ENCODE measurements at regions not wholly inside any gene's neighbourhood (a gene's known extent, or its start where the extent isn't known, plus 50 kb on each side); places are given as distances from the start of the nearest gene placed in this dataset.

- Histone ChIP-seq H2BK5ac (ENCODE audit: low read depth, low read length, poor library complexity, severe bottlenecking) (no peak overlapping the region), H4K5ac (ENCODE audit: low read depth, low read length) (no peak overlapping the region), H3K18ac (ENCODE audit: low read depth, low read length) (no peak overlapping the region), H2AK5ac (ENCODE audit: low read depth, low read length) (no peak overlapping the region), H4K20me1 (ENCODE audit: insufficient read depth, low read length) (no peaks in the 10 kb centered on the region), H2AFZ (replicated peaks; ENCODE audit: low read length, poor library complexity) (no peak overlapping the region), H3K27ac (ENCODE audit: insufficient read depth, low read length) (no peak overlapping the region), H3K9me1 (ENCODE audit: insufficient read depth, low read length) (no peaks in the 10 kb centered on the region), H3K36me3 (ENCODE audit: control insufficient read depth, insufficient read depth, low read length) (no peaks in the 10 kb centered on the region), H3K56ac (ENCODE audit: extremely low read depth, insufficient read depth, low read length) (no peak overlapping the region), H2AK9ac (replicated peaks; ENCODE audit: low read depth, low read length, poor library complexity) (no peak overlapping the region), H3K4ac (ENCODE audit: low read depth, low read length) (no peak overlapping the region), H4K91ac (ENCODE audit: insufficient read depth, low read depth, low read length) (no peak overlapping the region), H2BK20ac (ENCODE audit: low read depth, low read length) (no peak overlapping the region), H3K79me1 (ENCODE audit: low read depth in 1 of 2, low read length in 2 of 2) (no peaks in the 10 kb centered on the region), H3K9ac (ENCODE audit: low read depth, low read length) (no peak overlapping the region), H3K23ac (ENCODE audit: low read depth, low read length) (no peak overlapping the region), H3K9me3 (ENCODE audit: control insufficient read depth, insufficient read depth, low read length) (no peaks in the 10 kb centered on the region), H3K4me3 (ENCODE audit: insufficient read depth, low read depth, low read length) (no peak overlapping the region), H3K14ac (replicated peaks; ENCODE audit: low read depth, low read length) (no peak overlapping the region), H3K4me1 (ENCODE audit: control insufficient read depth, insufficient read depth, low read length) (no peaks in the 10 kb centered on the region), H3K27me3 (ENCODE audit: control insufficient read depth, insufficient read depth, low read length) (no peaks in the 10 kb centered on the region), H4K8ac (ENCODE audit: low read depth in 2 of 2, low read length in 2 of 2) (no peak overlapping the region), H2BK120ac (ENCODE audit: low read depth, low read length) (no peak overlapping the region), H2BK15ac (ENCODE audit: low read depth, low read length) (no peak overlapping the region), H3K4me2 (ENCODE audit: low read depth, low read length) (no peak overlapping the region)
- intact Hi-C loops (cut with micrococcal nuclease) (no loop called here), in situ Hi-C loops (cut with MboI; ENCODE audit: low sequenced_read_pairs) (no loop called here), dilution Hi-C loops (cut with HindIII; ENCODE audit: low sequenced_read_pairs, unreplicated experiment) (no loop called here)
- BruUV-seq (replicated peaks): no TSS peak
- DNase-seq (no peak), ATAC-seq (ENCODE audit: low read depth) (no peak)
- ChIA-PET CTCF (no interaction called here), POLR2A (ENCODE audit: unreplicated experiment) (no interaction called here)
- no peak for TF ChIP-seq USF2 (IDR thresholded peaks at IDR 0.05; ENCODE audit: low read depth, low read length)
- TF ChIP-seq MXI1 (IDR thresholded peaks at IDR 0.05; ENCODE audit: borderline replicate concordance, low read depth, low read length): no peak
- TF ChIP-seq FOS (IDR thresholded peaks at IDR 0.05; ENCODE audit: low read depth, low read length): no peak
- TF ChIP-seq RAD21 (IDR thresholded peaks at IDR 0.05; ENCODE audit: low read length): no peak
- TF ChIP-seq POLR2A (IDR thresholded peaks at IDR 0.05; ENCODE audit: low read depth, low read length): no peak
- no peak for TF ChIP-seq ELK1 (IDR thresholded peaks at IDR 0.05; ENCODE audit: borderline replicate concordance, low read depth, low read length)
- no peak for TF ChIP-seq CHD1 (IDR thresholded peaks at IDR 0.05; ENCODE audit: low read depth, low read length)
- no peak for TF ChIP-seq RFX5 (IDR thresholded peaks at IDR 0.05; ENCODE audit: low read depth, low read length)
- no peak for TF ChIP-seq BHLHE40 (IDR thresholded peaks at IDR 0.05; ENCODE audit: low read depth, low read length)
- no peak for TF ChIP-seq RCOR1 (IDR thresholded peaks at IDR 0.05; ENCODE audit: insufficient replicate concordance, low read length)
- TF ChIP-seq NFE2L2 (IDR thresholded peaks at IDR 0.05; ENCODE audit: low read depth, low read length): no peak
- no peak for TF ChIP-seq CEBPB (IDR thresholded peaks at IDR 0.05; ENCODE audit: low read depth, low read length)
- no peak for TF ChIP-seq MAFK (IDR thresholded peaks at IDR 0.05; ENCODE audit: low read depth, low read length)
- no peak for TF ChIP-seq CTCF (conservative IDR thresholded peaks at IDR 0.05; ENCODE audit: low read depth, low read length)
- TF ChIP-seq MAZ (IDR thresholded peaks at IDR 0.05; ENCODE audit: borderline replicate concordance, low read depth, low read length): no peak
- TF ChIP-seq SMC3 (IDR thresholded peaks at IDR 0.05; ENCODE audit: low read depth, low read length): no peak
- WGBS, 2 experiments (ENCODE audit: extremely low coverage in 2 of 2, insufficient read length in 1 of 2): 29% methylated on average over 3 of the region's 3 CpGs; no CpG with 5 or more reads in 1 of the 2 experiments
Observed at GRCh38 chr7:54622696-54623309, 80.6 kb downstream of the VSTM2A start.
